Suppressor macrophage treated with lipopolysaccharide for 4 hours (primary cell): ENCODE measurements at regions not wholly inside any gene's neighbourhood (a gene's known extent, or its start where the extent isn't known, plus 50 kb on each side); places are given as distances from the start of the nearest gene placed in this dataset.

Experiments used
- DNase-seq: peaks from one replicate; pipeline ENCODE4 v3.0.0-alpha.2; 2020

- DNase-seq: peak; percentile 86
Observed at GRCh38 chr14:101707068-101707842, 54.3 kb upstream of the PPP2R5C start.

DNA sequence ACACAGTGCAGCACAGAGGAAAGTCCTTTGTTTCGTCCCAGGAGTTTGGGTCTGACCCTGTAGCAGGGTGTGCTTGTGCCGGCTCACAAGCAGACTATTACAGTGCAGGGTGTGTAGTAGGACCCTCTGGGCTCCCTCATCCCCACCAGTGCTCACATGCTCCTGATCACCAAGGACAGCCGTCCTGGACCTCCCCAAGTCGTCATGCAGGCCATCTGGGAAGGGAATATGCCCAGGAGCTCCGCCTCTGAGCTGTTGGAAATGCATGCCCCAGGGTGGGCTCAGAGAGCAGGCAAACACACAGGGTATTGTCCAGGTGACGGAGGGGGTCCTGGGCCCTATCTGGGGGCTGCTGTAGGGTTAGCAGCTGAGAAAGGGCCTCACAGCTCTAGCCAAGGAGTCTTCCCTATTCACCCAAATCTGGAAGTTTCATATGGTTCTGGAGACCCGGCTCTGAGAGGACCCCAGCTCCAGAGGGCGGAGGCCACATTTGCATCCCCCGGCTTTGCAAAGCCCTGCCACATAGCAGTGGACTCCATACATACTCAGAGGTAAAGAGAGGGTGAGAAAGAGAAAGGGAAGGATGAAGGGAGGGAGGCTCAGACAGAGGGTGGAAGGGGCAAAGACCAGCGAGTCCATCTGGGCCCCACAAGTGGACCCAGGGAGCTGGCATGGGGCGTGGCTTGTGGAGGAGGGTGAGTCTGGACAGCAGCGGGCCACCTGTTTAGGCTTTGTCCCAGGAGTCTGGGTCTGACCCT lies 53.5 kb upstream of the PPP2R5C start:
- DNase-seq: no peak

DNA sequence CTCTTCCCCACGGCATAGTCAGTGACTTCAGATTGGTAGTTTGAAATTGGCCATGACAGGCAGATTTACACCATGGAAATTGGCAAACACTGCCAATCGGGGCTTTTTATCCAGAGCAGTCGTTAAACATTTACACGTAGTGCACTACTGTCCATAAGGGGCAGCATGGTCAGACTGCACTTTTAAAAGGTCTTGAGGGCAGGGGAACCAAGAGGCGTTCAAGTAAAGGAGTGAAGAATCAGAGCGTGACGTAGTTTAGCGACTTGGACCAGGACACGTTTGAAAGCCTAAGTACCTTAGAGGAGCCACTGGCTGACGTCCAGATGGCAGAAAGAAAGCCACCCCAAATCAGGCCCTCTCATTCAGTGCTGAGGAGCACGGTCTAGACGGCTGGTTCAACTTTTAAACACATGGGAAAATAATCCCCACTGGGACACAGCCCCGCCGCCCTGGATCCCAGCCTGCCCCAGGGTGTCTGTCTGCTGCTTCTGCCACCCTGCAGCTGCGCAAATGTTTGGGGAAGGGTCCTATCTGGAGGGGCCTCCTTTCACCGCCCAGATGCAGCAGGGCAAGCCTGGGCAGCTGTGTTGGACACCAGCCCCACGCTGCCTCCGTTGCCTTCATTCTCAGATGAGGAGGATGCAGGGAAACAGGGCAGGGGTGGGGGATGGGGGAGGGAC lies 52.5 kb upstream of the PPP2R5C start:
- DNase-seq: no peak

DNA sequence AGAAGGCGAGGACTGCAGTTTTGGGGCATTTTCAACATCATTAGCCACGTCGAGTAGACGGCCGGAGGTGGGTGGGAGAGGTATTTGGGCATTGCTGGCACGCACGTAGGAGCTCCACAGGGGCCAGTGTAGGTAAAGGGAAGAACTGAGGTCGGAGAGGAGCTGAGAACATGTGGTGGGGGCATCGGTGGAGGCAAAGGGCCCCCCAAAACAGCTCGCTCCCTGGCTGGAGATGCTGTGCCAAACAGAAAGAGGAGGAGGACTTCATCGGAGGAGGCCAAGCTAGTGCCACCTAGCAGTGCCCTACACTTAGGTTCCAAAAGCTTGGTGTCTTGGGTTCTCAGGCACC lies 52.0 kb upstream of the PPP2R5C start:
- no peak for DNase-seq

DNA sequence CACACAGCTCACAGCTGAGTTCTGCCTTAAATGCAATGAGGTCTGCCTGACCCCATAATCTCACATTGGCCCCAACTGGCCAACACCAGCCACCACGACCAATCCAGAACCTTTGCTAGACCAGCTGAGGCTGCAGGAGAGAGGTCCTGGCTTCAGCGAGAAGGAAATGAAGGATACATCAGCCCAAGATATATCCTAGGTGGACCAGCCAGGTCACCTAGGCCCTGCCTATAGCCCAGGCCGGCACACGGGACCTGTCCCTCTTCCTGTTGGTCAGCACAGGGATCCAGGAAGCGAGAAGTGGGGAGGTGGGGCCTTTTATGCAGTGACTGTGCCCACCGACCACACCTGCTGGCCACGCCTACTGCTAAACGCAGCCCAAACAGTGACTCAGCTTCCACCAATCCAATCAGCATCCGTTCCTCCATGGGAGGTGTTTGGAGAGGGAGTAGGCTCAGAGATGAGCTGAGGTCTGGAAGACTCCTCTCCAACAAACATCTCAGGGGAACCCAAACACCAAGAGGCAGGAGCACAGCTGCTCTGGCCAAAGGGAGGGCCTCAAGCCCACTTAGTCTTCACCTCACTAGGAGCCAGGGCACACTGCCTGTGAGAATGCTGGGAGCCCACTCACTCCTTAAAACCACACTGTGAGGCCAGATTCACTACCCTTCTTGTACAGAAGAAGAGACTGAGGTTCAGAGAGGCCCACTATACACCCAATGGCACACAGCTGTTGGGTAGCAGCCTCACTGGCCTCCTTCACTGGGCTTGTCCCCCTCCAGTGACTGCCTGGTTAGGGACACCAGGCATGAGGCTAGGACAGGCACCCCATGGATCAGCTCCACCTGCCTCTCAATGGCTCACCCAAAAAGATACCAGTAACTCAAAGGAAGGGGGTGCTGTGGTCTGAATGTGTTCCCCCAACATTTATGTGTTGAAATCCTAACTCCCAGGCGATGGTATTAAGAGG lies 51.3 kb upstream of the PPP2R5C start:
- no peak for DNase-seq

DNA sequence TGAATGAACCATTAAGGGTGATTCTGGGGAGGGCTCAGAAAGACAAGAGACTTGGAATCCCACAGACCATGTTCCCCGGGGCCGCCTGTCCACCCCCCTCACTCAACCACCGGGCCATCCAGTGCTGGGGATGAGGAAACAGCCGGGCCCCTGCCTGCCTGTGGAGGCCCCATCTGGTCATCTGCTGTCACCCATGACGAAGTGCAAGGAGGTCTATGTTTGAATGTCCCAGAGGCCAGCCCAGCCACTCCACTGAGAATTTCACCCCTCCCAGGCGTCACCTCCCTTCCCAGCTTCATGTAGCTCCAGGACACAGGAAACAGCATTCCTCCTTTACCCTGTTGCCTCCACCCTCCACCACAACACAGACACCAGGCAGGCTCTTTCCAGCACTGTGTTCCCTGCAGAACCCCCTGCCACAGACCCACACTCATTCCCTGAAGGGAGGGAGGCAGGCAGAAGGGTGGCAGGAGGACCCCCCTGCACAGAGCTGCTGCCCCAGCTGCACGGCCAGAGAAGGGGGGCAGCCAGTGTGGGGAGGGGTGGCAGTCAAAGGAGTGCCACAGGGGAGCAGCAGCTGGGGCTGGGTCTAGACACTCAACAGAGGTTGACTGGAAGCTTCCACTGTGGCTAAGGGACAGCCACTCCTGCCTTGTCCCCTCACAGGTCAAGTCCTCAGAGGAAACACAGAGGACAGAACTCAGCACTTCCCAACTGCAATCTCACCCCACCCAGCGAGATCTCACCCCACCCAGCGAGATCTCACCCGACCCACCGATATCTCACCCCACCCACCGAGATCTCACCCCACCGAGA lies 50.3 kb upstream of the PPP2R5C start:
- no peak for DNase-seq
